ENCODE measurements at regions not wholly inside any gene's neighbourhood (a gene's known extent, or its start where the extent isn't known, plus 50 kb on each side); places are given as distances from the start of the nearest gene placed in this dataset.

DNA sequence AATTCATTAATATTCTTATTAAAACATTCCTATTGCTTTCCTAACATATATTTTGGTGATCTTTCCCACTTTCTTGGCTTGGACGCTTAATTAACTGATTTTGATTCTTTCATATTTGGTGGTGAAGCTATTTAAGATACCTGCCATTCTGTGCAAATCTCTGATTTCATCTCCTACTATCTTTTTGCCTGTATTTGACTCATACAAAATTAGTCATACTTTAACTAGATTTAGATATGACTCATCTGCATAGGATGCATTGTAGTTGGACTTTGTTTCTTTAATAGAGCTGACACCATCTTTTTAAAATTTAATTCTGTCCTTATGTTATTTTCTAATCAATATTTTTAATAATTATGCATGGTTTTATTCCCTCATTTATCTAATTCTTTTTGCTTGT, 93.8 kb upstream of the PLPPR4 start:
- DNase-seq, result no peak

DNA sequence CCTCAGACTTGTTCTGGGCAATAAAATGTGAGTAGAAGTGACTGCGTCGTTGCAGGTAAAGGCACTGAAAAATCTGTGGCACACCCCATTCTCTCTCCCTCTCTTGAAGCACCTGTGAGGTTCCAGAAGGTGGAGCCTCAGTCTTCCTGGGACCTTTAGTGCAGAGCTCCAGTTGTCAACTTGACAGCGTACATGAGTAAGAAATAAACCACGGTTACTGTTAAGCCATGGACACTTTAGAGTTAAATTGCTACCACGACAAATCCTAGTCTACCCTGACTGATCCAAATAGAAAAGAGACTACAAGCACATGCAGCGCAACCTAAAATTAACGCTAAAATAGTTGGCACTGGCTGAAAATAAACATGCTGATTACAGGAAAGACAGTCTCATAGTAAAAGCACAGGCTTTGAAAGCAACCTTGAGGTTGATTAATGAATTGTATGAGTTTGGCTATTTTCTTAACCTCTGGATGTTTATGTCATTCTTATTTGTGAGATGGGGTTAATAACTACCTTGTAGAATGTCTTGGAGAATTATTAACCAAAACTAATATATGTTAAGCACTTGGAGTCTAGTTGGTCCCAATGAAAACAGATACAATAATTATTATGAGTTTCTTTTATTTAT, 93.0 kb upstream of the PLPPR4 start:
- DNase-seq, result no peak

DNA sequence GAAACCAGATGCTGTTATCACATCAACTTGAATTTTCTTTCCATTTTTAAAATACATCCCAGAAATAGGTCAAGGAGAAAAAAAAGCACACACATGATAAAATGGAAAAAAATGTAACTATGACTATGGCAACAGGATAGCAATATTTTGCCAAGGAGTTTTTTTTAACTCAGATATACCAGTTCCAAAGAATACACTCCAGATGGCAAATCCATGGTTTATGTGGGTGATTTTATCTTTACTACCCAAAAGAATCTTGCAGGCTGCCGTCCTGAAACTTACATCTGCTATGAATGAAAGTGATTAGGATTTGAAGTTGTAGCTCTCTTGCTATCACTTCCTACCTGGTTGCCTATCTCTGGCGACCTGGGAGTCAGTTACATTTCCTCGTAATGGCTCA, 91.0 kb upstream of the PLPPR4 start:
- DNase-seq, result no peak

DNA sequence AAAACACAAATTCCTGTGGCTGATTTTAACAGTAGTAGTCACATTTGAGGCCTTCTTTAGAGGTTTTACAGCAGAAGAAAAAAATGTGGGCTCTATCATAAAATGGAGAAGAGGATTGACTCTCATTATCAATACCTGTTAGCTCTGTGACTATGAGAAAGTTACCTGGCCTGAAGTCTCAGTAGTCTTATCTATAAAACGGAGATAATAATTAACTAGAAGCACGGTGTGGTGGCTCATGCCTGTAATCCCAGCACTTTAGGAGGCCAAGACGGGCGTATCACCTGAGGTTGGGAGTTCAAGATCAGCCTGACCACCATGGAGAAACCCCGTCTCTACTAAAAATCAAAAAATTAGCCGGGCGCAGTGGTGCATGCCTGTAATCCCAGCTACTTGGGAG, 90.4 kb upstream of the PLPPR4 start:
- DNase-seq, result no peak

DNA sequence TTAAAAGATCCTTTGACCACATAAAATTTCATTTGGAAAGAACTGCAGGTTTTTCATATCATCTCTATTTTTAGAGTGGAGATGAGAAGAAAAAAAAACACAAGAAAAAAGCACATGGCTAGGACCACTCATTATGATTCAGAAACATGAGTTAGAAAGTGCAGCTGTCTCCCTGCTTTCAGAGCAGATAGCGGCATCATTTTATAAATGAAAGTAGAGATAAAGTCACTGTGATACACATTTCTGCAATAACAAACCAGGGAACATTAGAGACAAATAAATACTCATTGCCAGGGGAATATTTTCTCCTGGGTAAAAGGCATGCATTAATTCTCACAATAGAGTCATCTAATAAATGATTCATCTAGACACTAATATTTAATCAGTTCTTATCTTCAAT, 87.5 kb upstream of the PLPPR4 start:
- DNase-seq, result no peak

DNA sequence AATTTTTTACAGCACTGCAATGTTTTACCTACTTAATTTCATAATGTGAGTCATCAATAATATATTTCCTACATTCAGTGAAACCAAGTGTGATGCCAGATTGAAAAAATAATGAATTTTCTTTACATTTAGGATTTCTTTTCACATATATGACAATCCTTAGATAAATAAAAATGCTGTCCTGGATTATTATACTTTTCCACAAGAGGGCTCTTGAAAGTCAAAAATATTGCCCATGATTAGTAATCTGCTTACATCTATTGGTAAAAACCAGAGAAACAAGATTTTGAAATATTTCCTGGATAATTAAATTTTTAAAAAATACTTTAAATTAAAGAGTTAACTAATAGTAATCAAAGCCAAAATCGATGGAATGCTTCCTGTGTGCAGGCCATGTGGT, 86.8 kb upstream of the PLPPR4 start:
- no peak for DNase-seq

DNA sequence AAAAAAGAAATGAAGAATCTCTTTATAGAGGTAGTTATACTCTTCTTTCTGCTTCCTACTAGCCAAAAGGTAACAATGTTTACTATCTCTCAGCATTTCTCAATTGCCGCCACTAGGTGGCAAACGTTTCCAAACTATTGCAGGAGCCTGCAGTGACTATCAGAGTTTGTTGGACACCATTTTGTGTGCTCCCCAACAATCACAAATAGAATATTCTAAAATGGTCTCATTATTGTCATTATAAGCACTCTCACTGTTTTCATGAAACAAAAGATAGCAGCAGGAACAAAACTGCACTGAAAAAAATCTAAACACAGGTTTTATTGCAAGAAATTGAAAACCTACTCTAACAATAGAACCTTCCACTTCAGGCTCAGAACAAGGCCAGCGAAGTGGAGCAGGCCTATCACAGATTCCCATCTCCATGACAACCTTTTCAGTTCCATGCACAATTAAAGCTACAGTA, 83.9 kb upstream of the PLPPR4 start:
- peak; percentile 66 for DNase-seq

DNA sequence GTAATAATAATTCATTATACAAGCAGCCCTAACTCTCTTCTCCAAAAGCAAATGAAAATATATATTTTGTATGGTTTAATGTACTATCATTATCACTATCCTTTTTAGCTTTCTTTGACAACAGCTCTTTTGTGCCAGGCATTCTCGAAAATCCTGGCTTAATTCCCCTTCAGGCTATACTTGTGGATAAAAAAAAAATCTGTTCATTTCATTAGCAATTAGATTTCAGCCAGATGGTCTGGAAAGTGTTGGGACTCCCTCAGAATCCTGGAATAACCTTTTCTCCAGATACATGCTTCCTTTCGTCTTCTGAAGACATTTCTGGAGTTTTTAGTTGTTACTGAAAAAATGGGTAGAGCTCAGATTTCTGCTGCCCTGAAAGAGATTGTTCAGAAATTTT, 83.4 kb upstream of the PLPPR4 start:
- no peak for DNase-seq

DNA sequence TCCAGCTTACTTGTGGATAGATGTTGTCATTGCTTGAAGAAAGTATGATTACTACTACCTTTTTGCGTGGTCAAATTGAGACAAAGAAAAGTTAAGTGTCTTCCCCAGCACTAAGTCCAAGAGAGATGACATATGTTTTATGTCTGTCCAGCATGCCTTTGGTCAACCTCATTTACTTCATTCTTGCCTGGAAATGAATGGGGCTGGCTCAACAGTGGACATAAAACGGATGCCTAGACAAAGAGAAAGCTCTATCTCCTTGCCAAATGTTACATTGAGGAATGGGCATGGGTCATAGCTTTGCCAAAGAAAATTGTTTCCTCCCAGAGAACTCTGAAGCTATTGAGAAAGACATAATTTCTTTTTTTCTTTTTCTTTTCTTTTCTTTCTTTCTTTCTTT, 82.4 kb upstream of the PLPPR4 start:
- no peak for DNase-seq

DNA sequence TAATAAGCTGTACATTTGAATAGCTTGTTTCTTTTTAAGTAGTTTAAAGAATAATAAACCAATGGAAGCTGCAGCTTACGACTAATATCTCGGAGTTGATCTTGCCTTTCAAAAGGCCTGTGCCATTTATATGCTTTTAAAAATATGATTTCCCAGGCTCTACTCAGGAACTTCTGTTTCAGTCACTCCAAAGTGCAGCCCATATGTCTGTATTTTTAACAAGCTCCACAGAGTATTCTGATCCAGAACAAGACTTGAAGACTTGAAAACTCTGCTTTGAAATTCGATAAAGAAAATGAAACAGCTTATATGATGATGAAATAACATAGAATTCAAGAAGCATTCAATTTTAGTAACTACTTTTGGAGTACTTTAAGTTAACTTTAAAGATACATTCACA, 79.1 kb upstream of the PLPPR4 start:
- no peak for DNase-seq

DNA sequence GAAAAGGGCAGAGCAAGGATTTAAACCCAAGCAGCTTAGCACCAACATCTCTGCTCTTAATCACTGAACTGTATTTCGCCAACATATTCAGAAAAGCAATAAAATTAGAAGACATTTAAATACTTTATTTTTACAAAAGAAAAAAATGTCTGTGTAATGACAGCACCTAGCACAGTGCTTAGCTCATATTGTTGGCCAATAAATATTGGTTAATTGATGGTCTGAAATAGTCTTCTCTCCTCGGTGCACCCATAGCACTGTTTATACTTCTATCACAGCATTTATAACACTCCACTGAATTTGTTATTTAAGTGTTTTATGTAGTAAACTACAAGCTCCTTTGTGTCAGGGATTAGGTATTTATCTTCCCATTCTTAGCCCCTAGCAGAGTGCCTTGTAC, 70.9 kb upstream of the PLPPR4 start:
- DNase-seq, result no peak

DNA sequence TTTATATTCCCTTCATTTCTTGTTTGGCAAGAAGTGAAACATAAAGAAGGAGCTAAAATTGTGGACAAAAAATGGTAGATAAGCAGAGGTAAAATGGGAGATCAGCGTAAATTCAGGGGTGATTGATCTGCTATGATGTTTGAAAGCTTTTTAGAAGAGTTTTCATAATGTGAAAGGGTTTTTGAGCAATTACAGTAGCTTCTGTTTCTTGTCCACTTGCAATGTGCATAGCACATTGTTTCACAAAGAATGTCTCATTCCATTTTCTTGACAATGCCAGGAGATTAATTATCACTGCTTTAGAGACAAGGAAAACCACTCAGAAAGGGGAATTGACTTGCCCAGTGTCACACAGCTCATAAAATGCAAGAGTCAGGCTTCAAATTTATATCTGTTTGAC, 65.9 kb upstream of the PLPPR4 start:
- no peak for DNase-seq

DNA sequence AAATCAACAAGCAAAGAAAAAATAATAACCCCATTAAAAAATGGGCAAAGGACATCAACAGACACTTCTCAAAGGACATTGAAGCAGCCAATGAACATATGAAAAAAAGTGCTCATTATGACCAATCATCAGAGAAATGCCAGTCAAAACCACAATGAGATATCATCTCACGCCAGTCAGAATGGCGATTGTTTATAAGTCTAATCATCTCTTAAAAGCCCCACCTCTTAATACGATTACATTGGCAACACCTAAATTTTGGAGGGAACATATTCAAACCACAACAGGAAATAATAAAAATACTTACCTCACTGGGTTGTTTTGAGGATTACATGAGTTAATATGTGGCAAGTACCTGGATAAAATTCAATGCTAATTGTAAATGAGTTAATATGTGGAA, 57.1 kb upstream of the PLPPR4 start:
- DNase-seq, result no peak

Measured in MV-4-11 (cell line).